SK-N-MC (cell line): ENCODE measurements at regions not wholly inside any gene's neighbourhood (a gene's known extent, or its start where the extent isn't known, plus 50 kb on each side); places are given as distances from the start of the nearest gene placed in this dataset.
"Not testable (repeated sequence)": the region's sequence is repeated elsewhere in the genome, so short reads cannot be mapped to it uniquely, and the experiment has no call there.

ENCODE experiments used
- EZH2 ChIP-seq: fragments of 200-600 bp; sonication (generic); IDR thresholded peaks from one replicate; pipeline ENCODE4 v1.6.1; 2017; ENCODE audit warnings: antibody characterized with exemption
- POLR2AphosphoS5 ChIP-seq: IDR thresholded peaks from 2 replicates; pipeline ENCODE4 v1.6.1; 2012; ENCODE audit warnings: mild to moderate bottlenecking, low read depth, low read length, borderline replicate concordance

DNA sequence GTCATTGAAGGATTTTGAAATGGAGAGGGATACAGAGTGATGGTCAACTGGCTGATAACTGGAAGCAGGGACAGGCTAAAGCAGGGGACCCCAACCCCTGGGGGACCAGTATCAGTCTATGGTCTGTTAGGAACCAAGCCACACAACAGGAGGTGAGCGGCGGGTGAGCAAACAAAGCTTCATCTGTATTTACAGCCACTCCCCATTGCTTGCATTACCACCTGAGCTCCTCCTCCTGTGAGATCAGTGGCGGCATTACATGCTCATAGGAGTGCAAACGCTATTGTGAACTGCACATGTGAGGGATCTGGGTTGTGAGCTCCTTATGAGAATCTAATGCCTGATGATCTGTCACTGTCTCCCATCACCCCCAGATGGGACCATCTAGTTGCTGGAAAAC is 407.9 kb downstream of the BUD13 start:
- not testable (repeated sequence) for TF ChIP-seq EZH2, POLR2AphosphoS5
